Neural progenitor cell (in vitro differentiated cells): ENCODE measurements at regions not wholly inside any gene's neighbourhood (a gene's known extent, or its start where the extent isn't known, plus 50 kb on each side); places are given as distances from the start of the nearest gene placed in this dataset.

Experiments
- CTCF ChIP-seq: fragments of 200-600 bp; sonication (generic); IDR thresholded peaks from 2 replicates; pipeline ENCODE4 v1.5.1; 2017; ENCODE audit warnings: antibody characterized with exemption, mild to moderate bottlenecking
- EZH2 ChIP-seq: fragments of 200-600 bp; sonication (generic); IDR thresholded peaks from 2 replicates; pipeline ENCODE4 v1.6.1; 2017; ENCODE audit warnings: antibody characterized with exemption, mild to moderate bottlenecking, moderate library complexity
- EZH2phosphoT487 ChIP-seq: fragments of 200-600 bp; sonication (generic); IDR thresholded peaks from 2 replicates; pipeline ENCODE4 v1.6.1; 2017; ENCODE audit warnings: antibody characterized with exemption

- TF ChIP-seq CTCF (no peak), EZH2 (no peak), EZH2phosphoT487 (no peak)
Observed at GRCh38 chr21:17979763-17980162, 160.6 kb upstream of the C21orf91 start.
